OCI-LY7 (cell line): ENCODE measurements at regions not wholly inside any gene's neighbourhood (a gene's known extent, or its start where the extent isn't known, plus 50 kb on each side); places are given as distances from the start of the nearest gene placed in this dataset.

Source experiments
- BruUV-seq: library from RNA; stranded (reverse); fragments of 400-500 nt; replicated peaks from 2 replicates; lab custom pipeline; 2021; lab: Mats Ljungman, UMichigan
- CTCF ChIA-PET: fragments of 300-600 bp; sonication (Branson Sonifier 250); formaldehyde crosslinking; loops from one replicate; lab custom pipeline; 2022; ENCODE audit warnings: antibody characterized with exemption; ENCODE audit not compliant: unreplicated experiment; lab: Charles Lee
- POLR2A ChIA-PET: fragments of 300-600 bp; sonication (Branson Sonifier 250); formaldehyde crosslinking; loops from one replicate; lab custom pipeline; 2022; ENCODE audit warnings: antibody characterized with exemption; lab: Charles Lee
- DNase-seq: peaks from one replicate; pipeline ENCODE4 v3.0.0-alpha.2; 2015; ENCODE audit warnings: low spot score
- H2AFZ ChIP-seq: fragments of 200-600 bp; sonication (generic), shearing (Covaris generic); 2 replicates; pipeline ENCODE4 v1.6.1; 2014; ENCODE audit warnings: mild to moderate bottlenecking, antibody characterized with exemption, low read length, moderate library complexity
- H3K27ac ChIP-seq: fragments of 200-600 bp; sonication (generic); 2 replicates; pipeline ENCODE4 v1.5.1; 2014; ENCODE audit warnings: mixed run types, low read depth, mild to moderate bottlenecking, moderate library complexity, low read length, inconsistent platforms; ENCODE audit not compliant: poor library complexity, severe bottlenecking
- H3K36me3 ChIP-seq: fragments of 200-600 bp; sonication (generic); 2 replicates; pipeline ENCODE4 v1.6.1; 2014; ENCODE audit warnings: mild to moderate bottlenecking, antibody characterized with exemption, low read length, moderate library complexity, mixed read lengths; ENCODE audit not compliant: insufficient read depth
- H3K4me1 ChIP-seq: fragments of 200-600 bp; sonication (generic); 2 replicates; pipeline ENCODE4 v1.5.1; 2014; ENCODE audit warnings: mild to moderate bottlenecking, low read length; ENCODE audit not compliant: insufficient read depth, poor library complexity, severe bottlenecking
- H3K4me2 ChIP-seq: fragments of 200-600 bp; sonication (generic); 2 replicates; pipeline ENCODE4 v1.6.1; 2014; ENCODE audit warnings: mild to moderate bottlenecking, low read length
- H3K4me3 ChIP-seq: fragments of 200-600 bp; sonication (generic); 2 replicates; pipeline ENCODE4 v1.5.1; 2014; ENCODE audit warnings: mild to moderate bottlenecking, low read depth, low read length; ENCODE audit not compliant: poor library complexity, severe bottlenecking
- H3K79me2 ChIP-seq: fragments of 200-600 bp; sonication (generic); 2 replicates; pipeline ENCODE4 v1.6.1; 2016; ENCODE audit warnings: low read depth, mild to moderate bottlenecking, low read length, moderate library complexity, mixed read lengths; ENCODE audit not compliant: insufficient read depth
- H3K9me2 ChIP-seq: fragments of 200-600 bp; sonication (generic); 2 replicates; pipeline ENCODE4 v1.6.1; 2016; ENCODE audit warnings: mild to moderate bottlenecking, low read length, mixed read lengths; ENCODE audit not compliant: insufficient read depth
- H3K9me3 ChIP-seq: fragments of 200-600 bp; sonication (generic); 2 replicates; pipeline ENCODE4 v1.6.1; 2014; ENCODE audit warnings: mild to moderate bottlenecking, mixed run types, low read length, mixed read lengths
- H4K20me1 ChIP-seq: fragments of 200-600 bp; sonication (generic); 2 replicates; pipeline ENCODE4 v1.6.1; 2014; ENCODE audit warnings: mild to moderate bottlenecking, antibody characterized with exemption, low read length, moderate library complexity, mixed read lengths; ENCODE audit not compliant: insufficient read depth
- EZH2phosphoT487 ChIP-seq: fragments of 200-600 bp; sonication (generic); IDR thresholded peaks from 2 replicates; pipeline ENCODE4 v1.6.1; 2018; ENCODE audit warnings: low read depth, borderline replicate concordance, mild to moderate bottlenecking, mixed run types, antibody characterized with exemption, low read length, moderate library complexity, mixed read lengths
- intact Hi-C: fragments of 100-400 bp; cut with micrococcal nuclease; formaldehyde crosslinking; loops from one replicate; pipeline ENCODE4 v1.10.0; 2022; ENCODE audit not compliant: unreplicated experiment
- TF ChIP-seq, protein P1 (sequence below): fragments of 200-600 bp; sonication (generic); conservative IDR thresholded peaks from 2 replicates; pipeline ENCODE4 v1.5.1; 2014; ENCODE audit warnings: mild to moderate bottlenecking, antibody characterized with exemption, low read length, moderate library complexity, mixed read lengths

- no peaks in the 10 kb centered on the region for H3K9me2 ChIP-seq
- H3K4me2 ChIP-seq, result no peak overlapping the region
- no peak overlapping the region for H2AFZ ChIP-seq
- ChIA-PET POLR2A (no interaction called here), CTCF (no interaction called here)
- DNase-seq, result no peak
- BruUV-seq, result no TSS peak
- no peak overlapping the region for H3K27ac ChIP-seq
- no peak overlapping the region for H3K4me3 ChIP-seq
- H3K79me2 ChIP-seq, result no peaks in the 10 kb centered on the region
- no peaks in the 10 kb centered on the region; the same call in 1 of the 2 replicates for H4K20me1 ChIP-seq
- no peaks in the 10 kb centered on the region for H3K36me3 ChIP-seq
- H3K9me3 ChIP-seq, result no peaks in the 10 kb centered on the region
- H3K4me1 ChIP-seq, result no peaks in the 10 kb centered on the region
- intact Hi-C loops, result no loop called here
- no peak for TF ChIP-seq EZH2phosphoT487
- TF ChIP-seq, protein P1, sequence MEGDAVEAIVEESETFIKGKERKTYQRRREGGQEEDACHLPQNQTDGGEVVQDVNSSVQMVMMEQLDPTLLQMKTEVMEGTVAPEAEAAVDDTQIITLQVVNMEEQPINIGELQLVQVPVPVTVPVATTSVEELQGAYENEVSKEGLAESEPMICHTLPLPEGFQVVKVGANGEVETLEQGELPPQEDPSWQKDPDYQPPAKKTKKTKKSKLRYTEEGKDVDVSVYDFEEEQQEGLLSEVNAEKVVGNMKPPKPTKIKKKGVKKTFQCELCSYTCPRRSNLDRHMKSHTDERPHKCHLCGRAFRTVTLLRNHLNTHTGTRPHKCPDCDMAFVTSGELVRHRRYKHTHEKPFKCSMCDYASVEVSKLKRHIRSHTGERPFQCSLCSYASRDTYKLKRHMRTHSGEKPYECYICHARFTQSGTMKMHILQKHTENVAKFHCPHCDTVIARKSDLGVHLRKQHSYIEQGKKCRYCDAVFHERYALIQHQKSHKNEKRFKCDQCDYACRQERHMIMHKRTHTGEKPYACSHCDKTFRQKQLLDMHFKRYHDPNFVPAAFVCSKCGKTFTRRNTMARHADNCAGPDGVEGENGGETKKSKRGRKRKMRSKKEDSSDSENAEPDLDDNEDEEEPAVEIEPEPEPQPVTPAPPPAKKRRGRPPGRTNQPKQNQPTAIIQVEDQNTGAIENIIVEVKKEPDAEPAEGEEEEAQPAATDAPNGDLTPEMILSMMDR, result no peak
Observed at GRCh38 chr10:121135512-121135911, 284.4 kb downstream of the WDR11 start.

DNA sequence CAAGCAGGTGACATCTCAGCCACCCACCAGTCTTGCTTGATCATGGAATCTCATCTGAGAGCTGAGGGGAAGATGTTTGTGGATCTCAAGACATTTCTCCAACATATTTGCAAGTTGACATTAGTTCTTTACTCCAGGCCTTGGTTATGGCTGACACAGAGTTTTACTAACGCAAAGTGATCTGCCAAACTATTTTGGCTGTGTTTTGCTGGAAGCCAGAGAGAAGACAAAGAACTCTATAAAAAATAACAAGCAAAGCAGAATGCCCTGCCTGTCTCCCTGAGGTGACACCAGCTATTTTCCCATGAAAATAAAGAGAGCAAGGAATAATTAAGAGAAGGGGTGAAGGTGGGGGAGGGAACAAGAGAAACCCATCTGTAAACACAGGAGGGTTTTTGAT is 286.4 kb downstream of the WDR11 start:
- Histone ChIP-seq H3K9me3 (no peaks in the 10 kb centered on the region), H3K4me3 (no peak overlapping the region), H3K27ac (no peak overlapping the region), H4K20me1 (no peaks in the 10 kb centered on the region; the same call in 1 of the 2 replicates), H3K36me3 (no peaks in the 10 kb centered on the region), H2AFZ (no peak overlapping the region), H3K79me2 (no peaks in the 10 kb centered on the region), H3K9me2 (no peaks in the 10 kb centered on the region), H3K4me1 (no peaks in the 10 kb centered on the region), H3K4me2 (no peak overlapping the region)
- TF ChIP-seq, protein P1, result no peak
- no peak for TF ChIP-seq EZH2phosphoT487
- no TSS peak for BruUV-seq
- intact Hi-C loops, result no loop called here
- POLR2A ChIA-PET, result no interaction called here
- CTCF ChIA-PET, result no interaction called here
- no peak for DNase-seq

DNA sequence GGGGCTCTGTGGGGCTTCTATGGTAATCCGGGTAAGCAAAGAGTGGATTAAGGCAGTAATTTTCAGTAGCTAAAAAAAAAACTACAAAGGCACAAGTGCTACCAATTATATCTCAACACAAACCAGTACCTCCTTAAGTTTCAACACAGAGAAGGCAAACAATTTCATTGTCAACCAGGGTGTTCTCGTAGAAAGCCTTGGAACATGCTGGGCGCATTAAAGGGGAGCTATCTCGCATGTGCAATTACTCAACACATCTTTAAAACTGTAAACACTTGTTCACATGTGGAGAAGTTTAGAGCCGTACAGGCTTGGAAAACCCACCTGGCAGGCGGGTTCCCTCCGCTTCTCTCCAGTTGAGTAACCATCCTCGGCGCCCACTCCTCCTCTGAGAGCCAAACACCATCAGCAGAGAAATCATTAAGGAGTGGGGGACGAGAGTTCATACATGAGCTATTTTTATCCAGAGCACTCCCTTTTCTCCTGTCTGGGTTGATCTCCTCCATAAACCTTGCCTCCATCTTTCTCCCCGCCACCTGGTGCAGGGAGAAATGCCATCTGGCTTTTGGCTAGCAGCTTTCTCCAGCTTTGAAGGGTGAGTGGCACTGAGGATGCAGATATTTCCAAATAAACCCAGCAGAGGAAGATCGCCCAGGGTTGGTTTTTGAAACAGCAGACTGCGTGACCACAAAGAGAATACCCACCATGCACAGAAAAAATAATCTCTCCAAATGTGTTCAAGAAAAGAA is 287.1 kb downstream of the WDR11 start:
- no peak overlapping the region for H3K4me3 ChIP-seq
- no peak overlapping the region for H2AFZ ChIP-seq
- DNase-seq, result no peak
- H3K4me1 ChIP-seq, result no peaks in the 10 kb centered on the region
- CTCF ChIA-PET, result no interaction called here
- no peaks in the 10 kb centered on the region for H4K20me1 ChIP-seq
- H3K27ac ChIP-seq, result no peak overlapping the region
- POLR2A ChIA-PET, result no interaction called here
- no peaks in the 10 kb centered on the region for H3K79me2 ChIP-seq
- H3K36me3 ChIP-seq, result no peaks in the 10 kb centered on the region
- intact Hi-C loops, result no loop called here
- no peak overlapping the region for H3K4me2 ChIP-seq
- BruUV-seq, result no TSS peak
- no peaks in the 10 kb centered on the region for H3K9me2 ChIP-seq
- TF ChIP-seq, protein P1, result no peak
- no peak for TF ChIP-seq EZH2phosphoT487
- H3K9me3 ChIP-seq, result no peaks in the 10 kb centered on the region
